ENCODE measurements at regions not wholly inside any gene's neighbourhood (a gene's known extent, or its start where the extent isn't known, plus 50 kb on each side); places are given as distances from the start of the nearest gene placed in this dataset.

GRCh38 chr22:47553436-47553835 lies 791.0 kb downstream of the TBC1D22A start:
- TF ChIP-seq EP300 (IDR thresholded peaks at IDR 0.05) (no peak), POLR2A (IDR thresholded peaks at IDR 0.05) (no peak), POLR2AphosphoS5 (IDR thresholded peaks at IDR 0.05) (no peak), CTCF (IDR thresholded peaks at IDR 0.05) (no peak)
- Histone ChIP-seq H3K9me3 (no peaks in the 10 kb centered on the region), H3K4me3 (no peak overlapping the region), H3K36me3 (no peaks in the 10 kb centered on the region), H3K27ac (no peak overlapping the region), H3K27me3 (no peaks in the 10 kb centered on the region), H3K4me1 (no peaks in the 10 kb centered on the region)
- 75 to 85% methylated on average over 7 of the region's 7 CpGs for WGBS, 2 donors
- intact Hi-C loops (cut with DNase I): no loop called here
- DNase-seq: no peak

- no peak for DNase-seq
- intact Hi-C loops (cut with DNase I): no loop called here
- H3K4me3 ChIP-seq: no peak overlapping the region
- no peaks in the 10 kb centered on the region for H3K9me3 ChIP-seq
- H3K27ac ChIP-seq: no peak overlapping the region
- WGBS, 2 donors: 81 to 88% methylated on average over 16 of the region's 16 CpGs
- no peaks in the 10 kb centered on the region for H3K4me1 ChIP-seq
- TF ChIP-seq CTCF (IDR thresholded peaks at IDR 0.05) (no peak), POLR2AphosphoS5 (IDR thresholded peaks at IDR 0.05) (no peak)
- no peaks in the 10 kb centered on the region for H3K27me3 ChIP-seq
- no peaks in the 10 kb centered on the region for H3K36me3 ChIP-seq
Observed at GRCh38 chr22:47552541-47553205, 790.2 kb downstream of the TBC1D22A start.

- Histone ChIP-seq H3K27ac (no peak overlapping the region), H3K36me3 (no peaks in the 10 kb centered on the region), H3K4me3 (no peak overlapping the region), H3K4me1 (no peaks in the 10 kb centered on the region), H3K27me3 (no peaks in the 10 kb centered on the region), H3K9me3 (no peaks in the 10 kb centered on the region)
- DNase-seq: no peak
- 58 to 78% methylated on average over 3 of the region's 3 CpGs for WGBS, 2 donors
- TF ChIP-seq EP300 (IDR thresholded peaks at IDR 0.05): no peak
- intact Hi-C loops (cut with DNase I): no loop called here
Observed at GRCh38 chr22:47552024-47552423, 789.6 kb downstream of the TBC1D22A start.

- TF ChIP-seq POLR2A (IDR thresholded peaks at IDR 0.05): no peak
- TF ChIP-seq EP300 (IDR thresholded peaks at IDR 0.05): no peak
- TF ChIP-seq POLR2AphosphoS5 (IDR thresholded peaks at IDR 0.05): no peak
- no peak for TF ChIP-seq CTCF (IDR thresholded peaks at IDR 0.05)
- no peaks in the 10 kb centered on the region for H3K4me1 ChIP-seq
- no peak overlapping the region for H3K27ac ChIP-seq
- no peak for DNase-seq
- no peaks in the 10 kb centered on the region for H3K27me3 ChIP-seq
- H3K36me3 ChIP-seq: no peaks in the 10 kb centered on the region
- no peaks in the 10 kb centered on the region for H3K9me3 ChIP-seq
- intact Hi-C loops (cut with DNase I): no loop called here
- H3K4me3 ChIP-seq: no peak overlapping the region
- WGBS, 2 donors: 81 to 83% methylated on average over 7 of the region's 7 CpGs
Observed at GRCh38 chr22:47551431-47551775, 789.0 kb downstream of the TBC1D22A start.

- no peak for DNase-seq
- Histone ChIP-seq H3K4me1 (no peaks in the 10 kb centered on the region), H3K36me3 (no peaks in the 10 kb centered on the region), H3K27me3 (no peaks in the 10 kb centered on the region), H3K9me3 (no peaks in the 10 kb centered on the region), H3K4me3 (no peak overlapping the region), H3K27ac (no peak overlapping the region)
- 57 to 67% methylated on average over 23 of the region's 23 CpGs for WGBS, 2 donors
- no peak for TF ChIP-seq POLR2AphosphoS5 (IDR thresholded peaks at IDR 0.05)
- no peak for TF ChIP-seq POLR2A (IDR thresholded peaks at IDR 0.05)
- TF ChIP-seq EP300 (IDR thresholded peaks at IDR 0.05): no peak
- TF ChIP-seq CTCF (IDR thresholded peaks at IDR 0.05): no peak
- intact Hi-C loops (cut with DNase I): no loop called here
Observed at GRCh38 chr22:47550524-47551430, 788.3 kb downstream of the TBC1D22A start.
